Amygdala (tissue), 56 donors: ENCODE measurements at regions not wholly inside any gene's neighbourhood (a gene's known extent, or its start where the extent isn't known, plus 50 kb on each side); places are given as distances from the start of the nearest gene placed in this dataset.
A peak's percentile ranks its signal among the peaks of the same experiment; 100 is the strongest.

Experiments used
- DNase-seq, 56 donors: peaks; one replicate each; lab custom pipeline; 2025; lab: John Stamatoyannopoulos, UW

DNA sequence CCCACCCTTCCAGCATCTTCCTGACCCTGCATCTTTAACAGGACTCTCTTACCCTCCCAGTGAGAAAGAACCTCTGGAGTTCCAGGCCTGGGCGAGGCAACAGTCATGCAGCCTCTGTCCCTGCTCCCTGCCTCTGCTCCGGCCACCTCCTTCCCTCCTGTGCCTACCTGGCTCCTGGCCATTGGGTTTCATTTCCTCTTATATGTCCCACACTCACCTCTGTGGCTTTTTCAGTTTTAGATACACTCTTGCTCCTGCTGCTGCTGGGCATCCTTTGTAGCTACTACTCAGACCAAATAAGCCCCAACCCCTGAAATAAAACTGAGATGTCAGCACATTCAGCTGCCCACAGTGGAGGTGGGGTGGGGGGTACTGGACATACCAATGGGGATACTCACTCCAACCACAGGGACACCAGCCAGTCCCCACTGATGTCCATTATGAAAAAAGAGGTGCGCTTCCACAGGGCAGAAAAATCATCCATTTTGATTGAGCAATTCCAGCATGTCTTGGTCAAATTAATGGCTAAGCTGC lies 99.1 kb upstream of the NRXN3 start:
- no peak for DNase-seq

GRCh38 chr14:78073028-78073427 lies 97.1 kb upstream of the NRXN3 start:
- DNase-seq = no peak

- peak in 27 of 56 donors; percentile 1 to 64 (median 11) for DNase-seq
Observed at GRCh38 chr14:78074561-78074960, 95.6 kb upstream of the NRXN3 start.

DNA sequence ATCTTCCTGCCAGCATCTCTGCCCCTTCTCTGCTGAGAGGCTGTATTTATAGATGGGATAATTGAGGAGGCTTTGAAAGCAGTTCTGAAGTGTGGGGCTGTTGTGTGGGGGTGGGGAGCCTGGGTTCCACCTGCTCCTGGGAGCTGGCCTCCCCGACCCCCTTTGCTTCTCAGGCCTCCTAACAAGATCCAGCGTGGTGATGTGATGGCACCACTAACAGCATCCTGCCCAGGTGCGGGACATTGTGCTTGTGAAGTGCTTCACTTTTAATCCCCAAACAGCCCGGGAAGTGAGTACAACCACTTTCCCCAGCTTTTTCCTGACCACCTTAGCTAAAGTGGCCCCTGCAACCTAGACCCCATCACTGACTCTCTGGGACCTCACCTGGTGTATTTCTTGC lies 95.1 kb upstream of the NRXN3 start:
- no peak for DNase-seq

DNA sequence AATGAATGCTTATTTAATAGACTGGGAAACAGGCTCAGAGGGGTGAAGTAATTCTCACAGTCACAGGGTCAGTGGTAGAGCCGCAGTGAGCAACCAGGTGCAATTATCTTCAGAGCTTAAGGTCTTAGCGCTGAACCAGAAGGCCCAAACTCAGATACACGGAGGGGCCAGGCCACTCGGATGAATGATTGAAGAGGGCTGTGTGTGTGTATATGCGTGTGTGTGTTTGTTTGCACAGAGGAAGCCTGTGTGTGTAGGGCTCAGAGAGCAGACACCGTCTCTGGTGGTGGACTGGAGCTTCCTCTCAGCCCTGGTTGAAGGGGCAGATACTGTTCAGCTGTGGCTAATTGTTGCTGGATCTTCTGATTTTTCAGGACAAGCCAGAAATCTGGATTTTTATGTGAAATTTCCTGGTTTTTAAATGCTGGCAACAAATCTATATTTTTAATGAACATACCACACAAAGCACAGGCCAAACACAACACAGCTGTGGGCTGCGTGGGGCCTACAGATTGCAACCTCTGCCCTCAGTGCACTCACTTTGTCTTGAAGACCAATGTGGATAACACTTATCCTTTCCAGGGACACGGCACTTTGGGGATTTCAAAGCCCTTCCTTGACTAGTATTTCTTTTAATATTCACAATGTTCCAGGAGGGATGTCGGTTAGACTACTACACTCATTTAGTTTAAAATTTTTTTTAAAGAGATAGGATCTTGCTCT lies 94.5 kb upstream of the NRXN3 start:
- no peak for DNase-seq

- DNase-seq = no peak
Observed at GRCh38 chr14:78081245-78081644, 88.9 kb upstream of the NRXN3 start.

- no peak for DNase-seq
Observed at GRCh38 chr14:78083837-78084236, 86.3 kb upstream of the NRXN3 start.

DNA sequence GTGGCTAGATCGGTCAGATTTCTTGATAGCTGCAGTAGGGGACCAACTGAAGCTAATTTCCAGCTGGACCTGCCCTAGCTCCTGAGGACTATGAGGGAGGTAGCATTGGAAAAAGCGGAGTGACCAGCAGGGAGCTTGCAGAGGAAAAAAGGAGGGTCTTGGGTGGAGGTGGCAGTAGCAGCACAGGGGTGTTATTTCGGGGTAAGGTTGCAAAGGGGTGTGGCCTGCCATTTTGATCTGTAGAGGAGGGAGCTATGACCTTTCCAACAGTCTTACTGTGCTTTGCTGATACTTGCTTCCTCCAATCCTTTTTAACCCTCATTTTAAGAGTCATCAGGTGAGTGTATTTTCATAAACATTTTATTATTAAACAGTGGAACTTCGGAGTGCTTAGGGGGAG lies 83.8 kb upstream of the NRXN3 start:
- DNase-seq = no peak

DNA sequence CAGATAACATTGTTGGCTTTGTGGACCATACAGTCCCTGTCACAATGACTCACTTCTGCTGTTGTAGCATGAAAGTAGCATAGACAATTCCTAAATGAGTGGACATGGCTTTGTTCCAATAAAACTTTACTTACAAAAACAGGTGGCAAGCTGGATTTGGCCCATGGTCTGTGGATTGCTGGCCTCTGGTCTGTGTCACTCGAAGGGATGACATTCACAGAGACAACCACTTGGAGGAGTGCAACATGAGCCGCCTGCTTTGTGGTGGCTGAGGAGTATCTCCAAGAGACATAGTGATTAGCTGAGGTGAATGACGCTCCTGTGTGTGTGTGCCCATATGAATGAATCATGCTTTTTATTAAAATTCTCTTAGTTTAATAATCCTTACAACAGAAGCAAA lies 81.3 kb upstream of the NRXN3 start:
- DNase-seq = no peak

GRCh38 chr14:78090864-78091263 lies 79.3 kb upstream of the NRXN3 start:
- DNase-seq = no peak

GRCh38 chr14:78091361-78091760 lies 78.8 kb upstream of the NRXN3 start:
- no peak for DNase-seq

- no peak for DNase-seq
Observed at GRCh38 chr14:78092040-78092439, 78.1 kb upstream of the NRXN3 start.

DNA sequence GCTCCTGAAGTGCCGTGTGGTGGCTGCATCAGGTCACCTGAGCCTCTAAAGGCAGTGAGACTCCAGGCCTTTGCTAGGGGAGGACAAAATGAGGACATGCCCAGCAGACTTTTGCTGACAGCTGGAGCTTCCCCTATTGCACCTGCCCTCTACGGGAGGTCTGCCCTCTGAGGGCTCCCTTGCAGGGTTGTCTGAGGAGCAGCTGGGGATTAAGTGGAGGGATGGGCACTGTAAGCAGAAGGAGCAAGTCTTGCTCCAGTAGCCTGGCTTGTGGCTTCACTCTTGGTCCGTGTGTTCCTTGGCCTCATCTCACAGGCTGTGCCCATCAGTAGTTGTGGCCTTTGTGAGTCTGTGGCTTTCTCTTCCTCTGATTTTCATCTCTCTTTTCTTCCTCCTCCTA lies 66.9 kb upstream of the NRXN3 start:
- no peak for DNase-seq

DNA sequence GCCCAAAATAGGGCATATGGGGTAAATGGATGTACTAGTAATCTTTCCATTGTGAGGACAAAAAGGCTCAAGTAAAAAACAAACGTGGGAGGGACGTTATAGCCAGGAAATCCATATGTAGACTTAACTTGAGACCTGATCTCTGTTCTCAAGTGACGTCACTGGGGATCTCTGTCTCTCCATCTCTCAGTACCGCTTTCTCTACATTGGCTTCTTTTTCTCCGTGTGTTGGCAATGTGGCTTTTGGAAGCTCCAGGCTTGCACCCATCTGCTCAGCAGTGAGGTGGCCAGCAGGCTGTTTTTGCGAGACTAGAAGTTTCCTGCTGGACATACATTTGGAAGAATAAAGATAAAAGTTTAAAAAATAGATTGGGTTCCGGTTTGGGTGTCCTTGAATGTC lies 66.0 kb upstream of the NRXN3 start:
- DNase-seq = no peak

- DNase-seq = no peak
Observed at GRCh38 chr14:78104655-78105054, 65.5 kb upstream of the NRXN3 start.

DNA sequence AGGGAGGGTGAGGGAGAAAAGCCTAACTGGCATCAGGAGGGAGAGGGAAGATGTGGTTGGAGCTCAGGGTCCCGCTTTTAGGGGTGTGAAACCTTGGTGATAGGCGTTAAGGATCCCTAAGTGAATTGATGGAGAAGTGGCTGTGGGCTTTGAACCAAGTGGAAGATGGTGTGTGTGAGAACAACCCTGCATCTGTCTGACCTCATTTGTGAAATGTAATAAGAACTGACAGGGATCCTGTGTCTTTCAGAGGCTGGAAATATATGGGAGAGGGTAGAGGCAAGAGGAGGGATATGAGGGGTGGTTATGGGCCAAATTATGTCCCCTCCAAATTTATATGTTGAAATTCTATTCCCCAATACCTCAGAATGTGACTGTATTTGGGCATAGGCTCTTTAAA lies 63.8 kb upstream of the NRXN3 start:
- no peak for DNase-seq

DNA sequence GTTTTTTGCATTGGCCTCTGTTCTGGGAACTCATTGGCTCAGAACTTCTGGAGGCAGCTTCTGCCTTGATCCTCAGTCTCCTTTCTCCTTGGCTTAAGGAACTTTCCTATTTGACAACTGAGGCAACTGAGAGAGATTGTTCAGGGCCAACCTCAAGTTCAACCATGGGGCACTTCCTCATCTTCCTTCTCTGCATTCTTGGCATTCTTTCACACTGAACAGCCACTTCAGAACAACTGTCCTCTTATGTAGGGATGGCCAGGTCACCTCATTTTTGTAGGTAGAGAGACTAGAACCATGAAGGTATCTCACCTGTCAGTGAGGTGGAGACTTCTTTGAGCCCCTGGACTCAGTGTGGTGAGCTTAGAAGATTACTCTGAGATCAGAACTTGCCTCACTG lies 63.0 kb upstream of the NRXN3 start:
- no peak for DNase-seq

GRCh38 chr14:78119440-78119839 lies 50.7 kb upstream of the NRXN3 start:
- DNase-seq = no peak
